HG03558 (cell line): ENCODE measurements at regions not wholly inside any gene's neighbourhood (a gene's known extent, or its start where the extent isn't known, plus 50 kb on each side); places are given as distances from the start of the nearest gene placed in this dataset.
"Not testable (repeated sequence)": the region's sequence is repeated elsewhere in the genome, so short reads cannot be mapped to it uniquely, and the experiment has no call there.

ENCODE experiments used
- ATAC-seq: cut with Tn5 transposase; IDR thresholded peaks from one replicate; pipeline ENCODE4 v1.9.1; 2021; ENCODE audit warnings: moderate number of reproducible peaks; ENCODE audit not compliant: unreplicated experiment; ENCODE audit errors: extremely low read depth

GRCh38 chr7:131655447-131655846 lies 99.0 kb upstream of the PODXL start:
- no peak for ATAC-seq

DNA sequence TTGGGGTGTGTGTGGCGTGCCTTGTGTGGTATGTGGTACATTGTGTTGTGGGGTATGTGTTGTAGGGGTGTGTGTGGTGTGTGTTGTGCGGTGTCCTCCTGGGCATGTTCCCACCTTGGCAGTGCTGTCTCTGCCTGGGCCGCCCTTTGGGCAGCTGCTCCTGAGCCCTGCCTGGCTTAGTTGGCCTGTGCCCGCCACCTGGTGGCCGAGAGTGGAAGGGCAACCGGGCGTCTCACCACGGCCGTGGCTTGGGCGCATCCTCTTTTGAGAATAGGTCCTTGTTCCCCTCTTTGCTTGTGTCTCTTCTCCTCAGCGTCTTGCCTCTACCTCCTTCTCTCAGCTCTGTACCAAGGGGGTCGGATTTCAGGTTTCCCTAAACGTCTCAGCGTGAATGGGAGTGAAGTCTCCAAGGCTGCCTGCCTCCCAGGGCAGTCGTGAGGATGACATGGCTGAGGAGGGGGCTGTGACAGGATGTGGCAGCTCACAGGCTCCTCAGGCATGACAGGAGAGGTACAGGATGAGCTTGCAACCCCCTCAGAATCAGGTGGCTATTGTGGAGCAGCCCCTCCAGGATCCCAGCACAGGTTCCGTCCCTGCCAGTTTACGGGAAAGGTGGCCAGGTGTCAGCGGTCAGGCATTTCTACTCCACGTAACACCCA lies 98.4 kb upstream of the PODXL start:
- ATAC-seq, result no peak

DNA sequence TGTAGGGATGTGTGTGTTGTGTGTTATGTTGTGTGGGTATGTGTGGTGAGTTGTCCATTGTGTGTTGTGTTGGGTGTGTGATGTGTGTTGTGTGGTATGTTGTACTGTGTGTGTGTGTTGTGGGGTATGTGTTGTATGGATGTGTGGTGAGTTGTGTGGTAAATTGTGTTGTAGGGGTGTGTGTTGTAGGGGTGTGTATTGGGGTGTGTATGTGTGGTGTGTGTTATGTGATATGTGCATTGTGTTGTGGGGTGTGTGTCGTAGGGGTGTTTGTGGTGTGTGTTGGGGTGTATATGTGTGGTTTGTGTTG lies 97.8 kb upstream of the PODXL start:
- no peak for ATAC-seq

DNA sequence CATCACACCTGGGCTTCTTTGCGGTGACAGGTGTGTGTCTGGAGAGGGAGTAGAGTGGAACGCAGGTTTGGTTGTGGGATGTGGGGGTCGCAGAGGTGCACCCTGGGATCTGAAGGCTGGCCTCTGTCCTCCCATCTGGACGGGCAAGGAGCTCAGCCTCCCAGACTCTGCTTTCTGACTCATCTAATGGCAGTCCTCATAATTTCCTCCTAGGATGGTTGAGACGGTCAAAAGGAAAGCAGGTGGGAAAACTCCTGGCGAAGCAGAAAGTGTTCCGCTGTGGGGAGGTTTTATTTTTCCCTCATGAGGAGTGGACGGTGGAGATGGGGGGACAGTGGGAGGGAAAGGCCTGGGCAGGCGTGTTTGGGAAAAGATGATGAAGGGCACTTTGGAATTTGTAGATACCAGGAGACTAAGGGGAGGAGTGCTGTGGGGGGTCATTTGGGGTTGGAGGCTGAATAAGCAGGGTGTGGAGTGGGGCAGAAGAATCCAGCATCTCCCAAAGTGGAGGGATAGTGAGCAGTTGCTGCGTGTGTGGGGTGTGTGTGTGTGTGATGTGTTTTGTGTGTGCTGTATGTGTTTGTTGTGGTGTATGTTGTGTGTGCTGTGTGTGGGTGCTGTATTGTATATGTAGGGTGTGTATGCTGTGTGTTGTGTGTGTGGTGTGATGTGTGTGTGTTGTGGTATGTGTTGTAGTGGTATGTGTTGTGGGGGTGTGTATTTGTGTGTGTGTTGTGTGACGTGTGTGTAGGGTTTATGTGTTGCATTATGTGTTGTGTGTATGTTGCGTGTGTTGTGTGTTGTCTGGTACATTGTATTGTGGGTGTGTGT lies 97.2 kb upstream of the PODXL start:
- no peak for ATAC-seq

DNA sequence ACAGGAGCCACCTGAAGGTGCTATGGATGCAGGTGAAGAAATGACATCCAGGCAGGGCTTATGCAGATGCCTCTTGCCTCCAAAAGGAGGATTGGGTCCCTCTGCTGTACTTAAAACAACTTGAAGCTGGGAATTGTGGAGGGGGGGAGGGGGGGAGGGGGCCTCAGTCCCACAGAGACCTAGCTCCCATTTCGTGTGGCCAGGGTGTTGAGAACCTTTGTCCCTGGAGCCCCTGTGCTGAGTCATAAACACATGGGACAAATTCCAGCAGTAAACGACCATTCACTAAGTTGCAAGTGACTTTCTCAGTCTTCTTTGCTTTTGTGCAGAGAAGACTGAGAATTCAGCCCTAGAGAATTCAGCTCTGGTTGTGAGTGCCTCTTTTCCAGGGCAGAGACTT lies 96.5 kb upstream of the PODXL start:
- ATAC-seq, result no peak

- ATAC-seq, result no peak
These were observed 95.8 kb upstream of the PODXL start for GRCh38 chr7:131652194-131652593.

DNA sequence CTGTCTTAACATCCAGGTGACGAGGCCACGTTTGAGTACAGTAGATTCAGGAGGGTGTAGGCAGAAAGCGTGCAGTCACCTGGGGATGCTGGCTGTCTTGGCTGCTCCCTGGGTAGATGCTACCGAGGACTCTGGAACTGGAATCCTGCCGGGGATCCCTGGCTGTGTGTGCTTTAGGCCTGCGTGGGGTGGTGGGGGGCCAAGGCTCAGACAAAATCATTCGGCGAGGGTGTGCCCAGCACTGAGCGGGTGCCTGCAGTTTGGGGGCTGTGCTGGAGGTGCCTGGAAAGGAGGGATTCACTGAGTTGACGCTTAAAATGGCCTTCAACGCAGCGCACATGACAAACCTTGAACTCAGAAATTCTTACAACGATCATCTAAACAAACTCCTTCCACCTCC lies 93.5 kb upstream of the PODXL start:
- ATAC-seq, result no peak

DNA sequence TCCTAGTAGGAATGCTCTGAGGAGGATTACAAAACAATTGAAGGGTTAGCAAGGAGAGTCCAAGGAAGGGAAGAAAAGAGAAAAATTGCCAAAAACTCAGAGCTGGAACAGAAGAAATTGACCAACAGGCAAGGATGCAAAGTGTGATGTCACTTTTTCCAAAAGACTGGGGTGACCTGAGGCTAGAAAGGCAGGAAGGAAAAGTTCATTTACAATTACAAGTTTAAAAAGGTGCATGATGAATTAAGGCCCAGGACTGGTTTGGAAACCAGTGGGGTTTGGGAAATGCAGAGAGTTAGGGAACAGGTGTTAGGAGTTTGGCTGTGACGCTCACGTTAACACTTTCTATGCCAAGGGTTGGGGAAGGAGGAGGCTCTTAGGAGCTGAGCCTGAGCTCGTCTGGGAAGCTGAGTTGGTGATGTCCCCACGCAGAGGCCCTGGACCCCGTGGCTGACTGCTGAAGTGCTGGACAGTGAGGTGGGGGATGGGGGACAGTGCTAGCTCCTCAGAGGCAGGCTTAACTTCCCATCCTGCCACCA lies 92.6 kb upstream of the PODXL start:
- ATAC-seq, result no peak

GRCh38 chr7:131648491-131648890 lies 92.1 kb upstream of the PODXL start:
- ATAC-seq, result no peak

- no peak for ATAC-seq
These were observed 89.8 kb upstream of the PODXL start for GRCh38 chr7:131646203-131646602.

- ATAC-seq, result no peak
These were observed 86.0 kb upstream of the PODXL start for GRCh38 chr7:131642429-131642828.

- no peak for ATAC-seq
These were observed 84.3 kb upstream of the PODXL start for GRCh38 chr7:131640686-131641085.

- ATAC-seq, result no peak
These were observed 82.4 kb upstream of the PODXL start for GRCh38 chr7:131638641-131639430.

DNA sequence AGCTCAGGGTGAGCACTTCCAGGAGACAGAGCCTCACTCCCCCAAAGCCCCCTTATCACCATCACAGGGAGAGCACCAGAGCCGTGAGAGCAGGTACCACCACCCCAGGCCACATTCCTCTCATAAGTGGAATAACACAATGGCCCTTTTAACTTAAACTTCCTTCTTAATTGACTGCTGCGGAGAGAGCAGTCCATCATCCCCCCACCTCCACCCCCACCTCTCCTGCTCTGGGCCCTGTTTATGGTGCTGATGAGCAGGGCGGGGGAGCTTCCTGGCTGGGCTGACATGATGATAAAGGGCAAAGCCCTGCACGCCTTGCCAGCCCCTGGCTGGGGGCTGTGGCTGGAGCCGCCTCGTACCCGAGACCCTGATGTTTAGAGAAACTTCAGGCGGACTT lies 81.4 kb upstream of the PODXL start:
- no peak for ATAC-seq

DNA sequence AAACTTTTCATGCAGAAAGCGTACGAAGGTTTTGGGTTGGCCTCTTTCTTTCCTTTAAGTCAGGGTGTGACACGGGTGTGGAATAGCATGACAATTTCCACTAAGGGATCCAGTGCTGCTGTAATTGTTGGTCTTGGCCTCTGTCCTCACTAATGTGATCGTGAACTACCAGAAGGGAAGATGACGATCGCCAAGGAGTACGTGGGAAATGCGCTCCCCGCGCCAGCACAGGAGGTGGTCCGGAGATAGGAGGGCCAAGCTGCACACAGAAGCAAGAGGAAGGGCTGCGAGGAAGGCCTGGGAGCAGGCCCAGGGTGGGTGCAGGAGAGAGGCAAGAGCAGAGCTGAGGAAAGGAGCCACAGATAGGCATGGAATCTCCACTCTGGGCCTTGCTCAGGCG lies 79.7 kb upstream of the PODXL start:
- no peak for ATAC-seq

DNA sequence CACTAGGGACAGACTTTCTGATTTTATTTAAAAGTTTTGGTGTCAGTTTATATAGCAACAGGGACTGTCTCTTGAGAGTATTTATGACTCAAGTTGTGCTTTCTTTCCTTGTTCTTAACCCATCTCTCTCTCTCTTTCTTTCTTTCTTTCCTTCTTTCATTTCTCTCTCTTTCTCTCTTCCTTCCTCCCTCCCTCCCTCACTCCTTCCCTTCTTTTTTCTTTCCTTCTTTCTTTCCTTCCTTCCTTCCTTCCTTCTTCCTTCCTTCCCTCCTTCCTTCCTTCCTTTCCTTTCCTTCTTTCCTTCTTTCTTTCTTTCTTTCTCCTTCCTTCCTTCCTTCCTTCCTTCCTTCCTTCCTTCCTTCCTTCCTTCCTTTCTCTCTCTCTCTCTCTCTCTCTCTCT lies 77.8 kb upstream of the PODXL start:
- not testable (repeated sequence) for ATAC-seq

GRCh38 chr7:131633342-131633843 lies 77.0 kb upstream of the PODXL start:
- ATAC-seq, result no peak

DNA sequence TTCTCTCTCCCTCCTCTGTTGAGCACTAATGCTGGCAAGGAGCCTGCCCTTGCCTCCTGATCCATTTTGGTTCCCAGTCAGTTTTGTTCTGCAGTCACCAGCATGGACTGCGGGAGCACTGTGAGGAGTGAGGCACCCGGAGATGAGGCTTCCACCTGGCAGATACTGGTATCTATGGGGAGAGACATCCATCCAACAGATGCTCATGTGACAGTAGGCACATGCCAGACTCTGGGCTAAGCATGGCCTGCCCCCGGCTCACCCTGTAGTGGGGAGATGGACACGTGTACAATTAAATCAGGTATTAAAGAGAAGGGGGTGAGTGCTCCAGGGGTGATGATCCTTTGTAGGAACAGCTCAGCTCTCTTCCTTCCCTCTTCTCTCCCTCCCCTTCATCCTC lies 74.0 kb upstream of the PODXL start:
- ATAC-seq, result no peak

GRCh38 chr7:131629217-131629882 lies 72.9 kb upstream of the PODXL start:
- ATAC-seq, result no peak

DNA sequence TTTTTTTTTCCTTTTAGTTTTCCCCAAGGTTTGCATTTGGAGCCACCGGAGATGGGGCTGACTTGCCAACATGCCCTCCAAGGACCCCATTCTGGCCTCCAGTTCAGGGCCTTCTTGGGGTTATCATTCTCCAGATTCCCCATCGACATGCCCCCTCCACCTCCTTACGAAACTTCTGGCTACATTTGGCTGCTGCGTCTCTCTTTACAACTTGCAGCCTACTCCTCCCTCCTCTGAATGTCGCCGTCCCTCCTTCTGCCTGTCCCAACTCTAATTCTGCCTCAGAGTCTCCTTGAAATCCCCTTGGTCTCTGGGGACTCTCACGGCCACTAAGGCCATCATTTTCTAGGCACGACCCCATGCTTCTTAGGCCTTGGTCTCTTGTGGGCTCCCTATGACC lies 72.2 kb upstream of the PODXL start:
- no peak for ATAC-seq
